DMS53 treated with DMSO at 0.1 percent for 48 hours (cell line): ENCODE measurements at regions not wholly inside any gene's neighbourhood (a gene's known extent, or its start where the extent isn't known, plus 50 kb on each side); places are given as distances from the start of the nearest gene placed in this dataset.
A peak's percentile ranks its signal among the peaks of the same experiment; 100 is the strongest.

ENCODE experiments used
- DNase-seq: peaks from one replicate; lab custom pipeline; 2025; ENCODE audit not compliant: unreplicated experiment; lab: John Stamatoyannopoulos, UW

GRCh38 chr13:94968757-94969086 is 256.4 kb upstream of the SOX21 start:
- no peak for DNase-seq

DNA sequence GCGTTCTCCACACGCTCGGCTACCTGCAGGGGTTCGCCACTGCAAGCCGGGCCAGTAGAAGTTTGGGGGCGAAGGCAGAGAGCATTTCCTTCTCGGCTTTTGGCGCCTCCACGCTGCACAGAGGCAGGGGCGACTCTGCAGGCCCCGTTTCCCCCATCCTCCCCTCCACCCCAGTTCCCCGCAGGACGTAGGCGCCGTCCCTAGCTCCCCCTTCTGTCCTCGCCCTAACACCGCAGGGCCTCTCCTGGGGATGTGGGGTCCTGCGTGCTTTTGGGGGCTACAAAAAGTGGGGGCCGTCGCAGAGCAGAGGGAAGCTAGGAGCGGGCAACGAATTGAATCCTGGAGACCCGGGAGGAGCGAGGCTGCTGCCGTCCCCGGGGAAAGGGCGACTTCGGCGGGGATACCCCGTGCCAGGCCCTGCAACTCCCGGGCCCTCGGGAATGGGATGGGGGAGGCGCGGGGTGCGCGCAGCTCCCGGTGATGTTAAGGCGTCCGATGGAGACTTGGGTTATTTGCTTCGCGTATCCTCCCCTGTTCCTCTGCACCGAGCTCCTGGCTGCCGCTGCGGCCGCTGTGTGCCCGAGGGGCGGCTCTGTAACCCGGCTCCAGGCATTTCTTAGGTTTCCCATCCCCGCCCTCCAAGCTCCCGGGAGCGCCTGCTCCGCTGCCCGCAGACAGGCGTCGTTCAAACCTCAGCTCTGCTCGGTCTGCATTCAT is 255.9 kb upstream of the SOX21 start:
- DNase-seq, result no peak

DNA sequence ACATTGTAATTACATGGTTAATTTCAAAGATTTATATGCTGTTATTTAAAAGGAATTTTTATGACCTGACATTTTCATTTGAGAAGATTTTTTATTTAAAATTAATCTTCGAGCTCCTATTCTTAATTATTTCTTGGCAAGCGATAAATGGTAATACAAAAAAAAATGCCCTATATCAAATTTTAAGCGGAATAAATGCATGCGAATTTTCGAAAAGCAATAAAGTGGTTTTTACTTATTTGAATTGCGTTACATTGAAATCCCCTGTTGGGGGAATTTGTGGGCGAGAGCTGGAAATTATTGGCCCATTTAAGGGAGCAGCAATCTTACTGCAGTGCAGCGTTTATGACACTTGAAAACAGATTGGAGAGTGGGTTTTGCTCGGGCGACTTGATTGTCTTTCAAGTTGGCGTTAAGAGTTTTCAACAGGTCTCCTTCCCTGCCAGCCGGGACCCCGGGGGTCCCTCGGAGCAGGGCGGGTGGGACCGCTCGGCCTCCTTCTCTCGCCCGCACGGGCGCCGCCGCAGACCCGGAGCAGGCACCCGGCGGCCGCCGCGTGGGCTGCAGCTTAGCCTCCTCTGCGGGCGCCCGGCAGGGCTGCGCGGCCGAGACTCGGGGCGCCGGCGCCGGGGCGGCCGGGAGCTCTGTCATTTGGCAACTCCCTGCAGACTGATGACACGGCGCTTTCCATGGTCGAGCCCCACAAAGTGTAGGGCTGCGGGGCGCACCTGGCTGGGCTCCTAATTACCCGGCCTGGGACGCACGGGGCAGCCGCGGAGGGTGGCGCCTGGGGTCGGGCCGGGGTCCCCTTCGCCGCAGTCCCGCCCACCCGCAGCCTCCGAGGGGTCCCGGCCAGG is 255.1 kb upstream of the SOX21 start:
- DNase-seq, result no peak

GRCh38 chr13:94966422-94966955 is 254.1 kb upstream of the SOX21 start:
- peak; percentile 4 for DNase-seq

- DNase-seq, result no peak
These were observed 247.3 kb upstream of the SOX21 start for GRCh38 chr13:94959626-94960025.

DNA sequence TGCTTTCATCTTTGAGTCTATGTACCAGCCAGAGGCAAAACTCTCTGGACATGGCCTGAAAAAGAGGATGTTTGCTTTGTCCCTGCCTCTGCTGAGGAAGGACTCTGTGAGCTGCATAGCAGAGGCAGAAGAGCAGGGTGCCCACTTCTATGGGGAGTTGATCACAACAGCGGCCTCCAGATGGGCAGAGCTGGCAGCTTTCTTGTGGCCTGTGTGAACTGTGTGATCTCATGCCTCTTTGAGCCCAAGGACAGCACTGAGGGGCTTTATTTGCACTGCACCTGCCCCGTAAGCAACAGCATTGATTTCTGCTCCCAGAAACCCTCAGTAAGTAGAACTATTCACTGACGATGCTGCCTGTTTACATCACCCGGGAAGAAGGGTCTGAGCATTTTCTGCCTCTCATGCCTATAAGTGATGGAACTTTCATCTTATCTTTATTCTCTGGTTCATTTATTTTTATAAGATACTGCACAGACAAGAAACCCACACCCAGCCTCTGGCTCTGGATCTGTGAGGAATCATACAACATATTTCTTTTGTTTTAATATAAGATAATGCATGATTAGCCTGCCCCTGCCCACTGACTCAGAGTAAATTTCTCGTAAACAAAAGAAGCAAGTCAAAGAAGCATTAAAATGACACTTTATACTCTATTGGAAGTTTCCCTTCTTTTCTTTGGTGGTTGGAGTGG is 244.2 kb upstream of the SOX21 start:
- no peak for DNase-seq

DNA sequence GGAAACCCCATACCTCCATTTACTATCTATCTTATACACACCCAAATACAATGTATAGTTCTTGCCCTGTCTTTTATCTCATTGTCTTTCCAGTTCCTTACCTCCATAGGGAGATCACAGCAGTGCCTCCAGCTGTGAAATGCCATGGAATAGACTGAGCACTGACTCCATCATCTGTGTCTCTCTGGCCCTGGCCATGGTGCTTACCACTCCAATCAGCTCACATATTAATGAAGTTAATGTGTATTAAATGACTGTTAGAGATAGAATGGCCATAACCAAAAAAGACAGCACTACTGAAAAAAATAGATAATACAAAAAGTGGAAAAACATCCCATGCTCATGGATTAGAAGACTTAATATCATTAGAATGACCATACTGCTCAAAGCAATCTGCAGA is 240.4 kb upstream of the SOX21 start:
- DNase-seq, result no peak

GRCh38 chr13:94950303-94950702 is 238.0 kb upstream of the SOX21 start:
- no peak for DNase-seq

DNA sequence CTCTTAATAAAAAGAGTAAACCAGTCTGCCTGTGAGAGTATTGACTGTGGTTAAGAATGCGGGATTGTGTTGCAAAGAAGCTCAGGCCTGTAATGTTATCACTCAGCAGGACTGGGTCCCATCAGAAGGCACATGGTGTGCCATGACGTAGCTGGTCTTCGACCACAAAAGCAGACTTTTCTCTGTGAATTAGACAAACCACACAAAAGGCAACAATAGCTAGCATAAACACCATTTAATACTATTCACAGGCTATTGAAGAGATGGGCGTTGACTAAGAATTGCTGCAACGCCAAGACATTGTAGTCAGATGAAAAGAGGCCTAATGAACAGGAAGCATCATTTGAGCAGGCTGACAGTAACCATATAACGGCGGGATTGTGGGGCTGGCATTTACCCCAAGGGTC is 235.6 kb upstream of the SOX21 start:
- no peak for DNase-seq

- no peak for DNase-seq
These were observed 235.0 kb upstream of the SOX21 start for GRCh38 chr13:94947392-94947791.

- DNase-seq, result no peak
These were observed 233.7 kb upstream of the SOX21 start for GRCh38 chr13:94946039-94946438.

DNA sequence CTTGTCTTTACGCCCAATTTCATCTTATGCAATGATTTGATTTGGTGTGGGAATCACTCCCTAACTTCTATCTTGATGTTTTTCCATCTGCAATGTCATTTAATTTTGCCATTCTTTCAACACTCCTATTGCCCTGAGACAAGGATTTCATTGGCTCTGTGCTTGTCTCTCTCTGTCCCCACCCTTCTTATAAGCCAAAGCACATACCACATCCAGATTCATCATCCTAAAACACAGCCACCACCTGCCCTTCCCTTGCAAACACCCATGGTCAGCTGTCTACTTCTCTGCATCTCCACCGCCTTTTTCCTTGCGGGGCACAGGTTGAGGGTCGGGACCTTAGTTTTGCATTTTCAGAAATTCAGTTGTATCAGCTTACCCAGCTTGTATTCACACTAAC is 225.8 kb upstream of the SOX21 start:
- no peak for DNase-seq

- no peak for DNase-seq
These were observed 224.3 kb upstream of the SOX21 start for GRCh38 chr13:94936633-94937032.

DNA sequence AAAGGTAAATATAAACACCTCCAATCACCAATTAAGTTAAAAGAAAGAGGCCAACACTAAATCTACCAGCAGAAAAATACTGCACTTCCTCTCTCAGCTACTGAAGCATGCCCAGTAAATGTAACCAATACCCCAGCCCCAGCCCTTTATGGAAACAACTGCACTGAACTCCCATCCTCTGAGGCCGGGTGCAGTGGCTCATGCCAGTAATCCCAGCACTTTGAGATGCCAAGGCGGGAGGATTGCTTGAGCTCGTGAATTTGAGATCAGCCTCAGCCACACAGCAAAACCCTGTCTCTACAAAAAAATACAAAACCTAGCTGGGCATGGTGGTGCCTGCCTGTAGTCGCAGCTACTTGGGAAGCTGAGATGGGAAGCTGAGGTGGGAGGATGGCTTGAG is 221.6 kb upstream of the SOX21 start:
- DNase-seq, result no peak

GRCh38 chr13:94933230-94933751 is 220.9 kb upstream of the SOX21 start:
- no peak for DNase-seq

DNA sequence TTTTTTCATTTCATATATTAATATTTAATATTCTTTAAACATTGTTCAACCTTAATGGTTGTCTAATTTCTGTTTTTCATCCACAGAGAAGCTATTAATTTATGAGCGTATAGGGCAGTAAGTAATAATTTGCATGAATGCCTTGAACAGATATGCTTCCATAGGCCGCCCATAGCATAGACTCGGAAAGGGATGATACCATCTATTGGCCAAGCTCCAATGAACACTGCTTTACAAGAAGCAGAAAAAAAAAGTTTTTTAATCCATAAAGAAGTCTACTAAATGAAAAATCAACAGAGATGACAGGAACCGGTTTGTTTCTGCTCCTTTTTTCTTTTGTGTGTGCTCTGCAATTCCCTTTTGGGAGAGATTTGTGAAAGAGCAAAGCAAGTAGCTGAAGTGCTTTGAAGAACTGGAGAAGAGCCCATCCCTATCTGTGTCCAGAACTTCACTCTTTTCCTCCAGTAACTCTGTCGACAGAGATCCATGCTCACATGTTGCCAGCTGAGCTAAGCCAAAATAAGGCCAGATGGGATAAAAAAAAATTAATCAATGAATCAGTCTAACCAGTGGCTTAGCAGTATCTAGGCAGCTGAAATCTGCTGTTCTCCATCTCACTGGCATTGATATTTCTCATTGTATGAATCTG is 215.9 kb upstream of the SOX21 start:
- no peak for DNase-seq

DNA sequence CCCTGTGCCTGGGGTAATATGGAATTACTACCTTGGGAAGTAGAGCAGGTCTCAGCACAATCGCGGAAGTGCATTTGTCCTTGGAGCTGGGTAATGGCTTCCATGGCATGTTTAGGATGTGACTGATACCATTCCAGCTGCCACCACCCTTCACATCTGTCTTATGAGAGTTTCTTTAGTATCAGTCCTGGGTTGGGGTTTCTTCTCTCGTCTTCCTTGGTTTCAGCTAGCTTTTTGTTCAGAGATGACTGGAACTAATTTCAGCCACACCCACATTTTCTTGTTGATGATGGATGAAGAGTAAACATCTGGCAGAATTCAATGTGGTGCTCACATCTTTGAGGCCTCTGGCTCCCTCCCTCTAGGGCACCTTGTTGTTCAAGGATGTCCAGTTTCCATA is 212.9 kb upstream of the SOX21 start:
- DNase-seq, result no peak

DNA sequence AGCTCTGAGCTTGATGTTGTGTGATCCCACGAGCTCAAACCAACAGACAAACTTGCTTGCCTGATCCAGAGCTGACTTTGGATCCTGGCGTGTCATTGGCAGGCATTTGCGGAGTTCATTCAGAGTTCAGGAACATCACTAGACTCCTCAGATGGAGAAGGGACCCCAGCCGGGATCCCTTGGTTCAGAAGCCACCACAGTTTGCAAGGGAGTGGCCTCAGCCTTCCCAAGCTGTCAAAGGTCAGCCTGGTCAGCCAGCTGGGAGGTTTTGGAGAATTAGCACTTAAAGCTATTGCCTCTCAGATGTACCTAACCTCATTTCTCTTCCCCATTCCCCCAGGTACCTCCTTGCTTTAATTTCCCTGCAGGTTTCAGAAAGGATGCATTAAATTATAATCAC is 208.8 kb upstream of the SOX21 start:
- no peak for DNase-seq

DNA sequence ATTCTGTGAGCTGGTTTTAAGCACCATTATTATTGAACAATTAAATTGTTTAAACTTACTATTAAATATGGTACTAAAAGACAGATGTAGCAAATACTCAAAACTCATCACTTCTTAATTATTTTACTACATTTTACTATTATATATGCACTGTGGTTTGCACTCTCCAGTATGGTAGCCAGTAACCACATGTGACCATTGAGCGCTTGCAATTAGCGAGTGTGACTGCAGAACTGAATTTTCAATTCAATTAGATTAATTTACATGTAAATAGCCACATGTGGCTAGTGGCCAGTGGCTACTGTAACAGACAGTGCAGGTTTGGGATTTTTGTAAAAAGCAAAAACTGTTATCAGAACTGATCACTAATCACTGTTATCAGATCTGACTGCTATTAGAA is 208.2 kb upstream of the SOX21 start:
- no peak for DNase-seq

GRCh38 chr13:94917824-94918223 is 205.5 kb upstream of the SOX21 start:
- DNase-seq, result no peak

- no peak for DNase-seq
These were observed 202.6 kb upstream of the SOX21 start for GRCh38 chr13:94914895-94915294.
